CD14-positive monocyte (primary cell): ENCODE measurements at regions not wholly inside any gene's neighbourhood (a gene's known extent, or its start where the extent isn't known, plus 50 kb on each side); places are given as distances from the start of the nearest gene placed in this dataset.

Experiments used
- DNase-seq, 3 donors: peaks; one replicate each; pipeline ENCODE4 v3.0.0-alpha.2; 2011 to 2022
- H2AFZ ChIP-seq: 2 replicates; pipeline ENCODE4 v1.6.0; 2012; ENCODE audit warnings: mild to moderate bottlenecking, low read depth, low read length, inconsistent platforms; ENCODE audit not compliant: insufficient read depth, poor library complexity, severe bottlenecking
- H3K27ac ChIP-seq, 2 donors: 1 replicate in 1 of 2; 2 replicates in 1 of 2; pipeline ENCODE4 v1.5.1; 2012 to 2013; ENCODE audit warnings: low read length in 2 of 2, control low read depth in 1 of 2, inconsistent platforms in 1 of 2, low read depth in 1 of 2, mild to moderate bottlenecking in 1 of 2
- H3K27me3 ChIP-seq, 2 donors: one replicate each; pipeline versions ENCODE4 v1.6.0 to v1.6.1; 2011 to 2013; ENCODE audit warnings: low read length in 2 of 2; ENCODE audit not compliant: control insufficient read depth in 2 of 2, insufficient read depth in 2 of 2
- H3K36me3 ChIP-seq, 2 donors: replicated peaks in 1 of 2; 1 replicate in 1 of 2; 2 replicates in 1 of 2; pipeline versions ENCODE4 v1.5.1 to v1.6.1; 2012 to 2013; ENCODE audit warnings: low read length in 2 of 2, control low read depth in 1 of 2, inconsistent platforms in 1 of 2, mild to moderate bottlenecking in 1 of 2; ENCODE audit not compliant: insufficient read depth in 2 of 2, control insufficient read depth in 1 of 2
- H3K4me1 ChIP-seq, 2 donors: 1 replicate in 1 of 2; 2 replicates in 1 of 2; pipeline versions ENCODE4 v1.5.1 to v1.6.1; 2012 to 2013; ENCODE audit warnings: low read length in 2 of 2, control low read depth in 1 of 2, inconsistent platforms in 1 of 2, mild to moderate bottlenecking in 1 of 2, moderate library complexity in 1 of 2; ENCODE audit not compliant: insufficient read depth in 2 of 2, control insufficient read depth in 1 of 2
- H3K4me2 ChIP-seq: replicated peaks from 2 replicates; pipeline ENCODE3; 2012; ENCODE audit warnings: low read length, moderate library complexity, mild to moderate bottlenecking; ENCODE audit not compliant: poor library complexity, severe bottlenecking; ENCODE audit errors: extremely low read depth
- H3K4me3 ChIP-seq, 3 experiments: fragments of 200-600 bp in 1 of 3; sonication (generic) in 1 of 3; replicated peaks in 1 of 3; 1 replicate in 2 of 3; 2 replicates in 1 of 3; pipeline ENCODE4 v1.5.1; 2011 to 2013; ENCODE audit warnings: low read length in 3 of 3, mild to moderate bottlenecking in 3 of 3, control low read depth in 2 of 3, low read depth in 2 of 3, inconsistent platforms in 1 of 3, moderate library complexity in 1 of 3
- H3K79me2 ChIP-seq: 2 replicates; pipeline ENCODE4 v1.6.0; 2012; ENCODE audit warnings: mild to moderate bottlenecking, control low read depth, inconsistent platforms, low read length, moderate library complexity; ENCODE audit not compliant: insufficient read depth
- H3K9ac ChIP-seq: 2 replicates; pipeline ENCODE4 v1.6.0; 2017; ENCODE audit warnings: low read length, mild to moderate bottlenecking; ENCODE audit not compliant: insufficient read depth, poor library complexity, severe bottlenecking
- H3K9me3 ChIP-seq, 2 donors: replicated peaks in 1 of 2; 1 replicate in 1 of 2; 2 replicates in 1 of 2; pipeline versions ENCODE4 v1.5.1 to v1.6.1; 2012 to 2013; ENCODE audit warnings: low read length in 2 of 2, control low read depth in 1 of 2; ENCODE audit not compliant: control insufficient read depth in 1 of 2, insufficient read depth in 1 of 2
- H4K20me1 ChIP-seq: 2 replicates; pipeline ENCODE4 v1.6.0; 2012; ENCODE audit warnings: mild to moderate bottlenecking, low read length, control low read depth, moderate library complexity; ENCODE audit not compliant: insufficient read depth
- H3K27ac Mint-ChIP-seq, 7 donors: one replicate each; pipeline ENCODE4 v1.8.0; 2020; ENCODE audit warnings: mild to moderate bottlenecking in 7 of 7, mixed read lengths in 7 of 7, moderate library complexity in 6 of 7, inconsistent platforms in 2 of 7
- H3K27me3 Mint-ChIP-seq, 3 donors: one replicate each; pipeline ENCODE4 v1.8.0; 2021 to 2022; ENCODE audit warnings: low read depth in 3 of 3, mild to moderate bottlenecking in 3 of 3, mixed read lengths in 3 of 3, moderate library complexity in 3 of 3, inconsistent platforms in 1 of 3
- H3K36me3 Mint-ChIP-seq, 2 donors: one replicate each; pipeline ENCODE4 v1.8.0; 2020; ENCODE audit warnings: mixed read lengths in 2 of 2, inconsistent platforms in 1 of 2, mild to moderate bottlenecking in 1 of 2
- H3K4me1 Mint-ChIP-seq: one replicate; pipeline ENCODE4 v1.8.0; 2020; ENCODE audit warnings: mild to moderate bottlenecking, mixed read lengths
- H3K4me3 Mint-ChIP-seq, 2 donors: one replicate each; pipeline ENCODE4 v1.8.0; 2020; ENCODE audit warnings: mild to moderate bottlenecking in 2 of 2, mixed read lengths in 2 of 2, moderate library complexity in 1 of 2
- H3K9me3 Mint-ChIP-seq, 7 donors: one replicate each; pipeline ENCODE4 v1.8.0; 2020 to 2022; ENCODE audit warnings: mixed read lengths in 7 of 7, mild to moderate bottlenecking in 6 of 7, moderate library complexity in 6 of 7, inconsistent platforms in 2 of 7
- CTCF ChIP-seq: fragments of 200-600 bp; IDR thresholded peaks from one replicate; pipeline ENCODE4 v1.8.0; 2022; ENCODE audit warnings: antibody characterized with exemption, mild to moderate bottlenecking
- WGBS: methylation state at CpG from one replicate; pipeline ENCODE4 v1.1.5; 2013; ENCODE audit warnings: missing lambda C conversion rate; ENCODE audit not compliant: insufficient coverage; 5-methylcytosine and 5-hydroxymethylcytosine counted together
- intact Hi-C, 2 donors: fragments of 100-400 bp; cut with micrococcal nuclease; formaldehyde crosslinking; loops; one replicate each; pipeline versions ENCODE4 v1.15.0 to v1.15.1; 2023

- no CpG with 5 or more reads among the region's 4 CpGs for WGBS
- Histone ChIP-seq H3K79me2 (no peaks in the 10 kb centered on the region), H3K27ac (no peak overlapping the region), H3K4me2 (no peak overlapping the region), H2AFZ (no peak overlapping the region), H3K9me3 (no peaks in the 10 kb centered on the region), H4K20me1 (no peaks in the 10 kb centered on the region), H3K4me1 (no peaks in the 10 kb centered on the region), H3K9ac (no peak overlapping the region), H3K4me3 (no peak overlapping the region), H3K27me3 (peaks cover 0 to 2% of the 10 kb centered on the region in 2 donors), H3K36me3 (no peaks in the 10 kb centered on the region)
- Mint-ChIP-seq H3K27me3 (peaks cover 0 to 10% (median 3%) of the 10 kb centered on the region in 3 donors), H3K9me3 (peaks cover 0 to 2% (median 0%) of the 10 kb centered on the region in 7 donors), H3K36me3 (no peaks in the 10 kb centered on the region), H3K4me3 (no peak overlapping the region), H3K4me1 (no peaks in the 10 kb centered on the region), H3K27ac (peak overlapping the region in 1 of 7 donors; percentile 41)
- no peak for TF ChIP-seq CTCF
- intact Hi-C loops = no loop called here
- peak in 1 of 3 donors; percentile 15 for DNase-seq
These were observed 230.2 kb downstream of the CDCA7 start for GRCh38 chr2:173584676-173585458.

- peaks cover 7 to 18% (median 14%) of the 10 kb centered on the region in 7 donors for H3K9me3 Mint-ChIP-seq
- DNase-seq = no peak
- Histone ChIP-seq H2AFZ (no peak overlapping the region), H3K27me3 (no peaks in the 10 kb centered on the region), H3K9ac (no peak overlapping the region), H3K4me2 (no peak overlapping the region), H3K4me1 (no peaks in the 10 kb centered on the region), H3K4me3 (no peak overlapping the region), H3K27ac (no peak overlapping the region), H3K36me3 (no peaks in the 10 kb centered on the region), H4K20me1 (no peaks in the 10 kb centered on the region), H3K79me2 (no peaks in the 10 kb centered on the region), H3K9me3 (peaks cover 9 to 12% of the 10 kb centered on the region in 2 donors)
- H3K4me3 Mint-ChIP-seq = no peak overlapping the region
- intact Hi-C loops = no loop called here
- WGBS = 85% methylated on average over 7 of the region's 9 CpGs
- H3K4me1 Mint-ChIP-seq = no peaks in the 10 kb centered on the region
- no peaks in the 10 kb centered on the region for H3K36me3 Mint-ChIP-seq
- H3K27me3 Mint-ChIP-seq = peaks cover 0 to 7% (median 4%) of the 10 kb centered on the region in 3 donors
- TF ChIP-seq CTCF = no peak
- no peak overlapping the region for H3K27ac Mint-ChIP-seq
These were observed 234.3 kb downstream of the CDCA7 start for GRCh38 chr2:173588931-173589369.
